IMR-90 (cell line): ENCODE measurements at regions not wholly inside any gene's neighbourhood (a gene's known extent, or its start where the extent isn't known, plus 50 kb on each side); places are given as distances from the start of the nearest gene placed in this dataset.
A peak's percentile ranks its signal among the peaks of the same experiment; 100 is the strongest.

Experiments used
- ATAC-seq: fragments of 200-7000 bp; cut with Tn5 transposase; 2 replicates; pipeline ENCODE4 v1.9.1; 2020; ENCODE audit warnings: low read depth, mild to moderate bottlenecking, moderate library complexity
- BruUV-seq: library from RNA; stranded (reverse); fragments of 400-500 nt; replicated peaks from 2 replicates; lab custom pipeline; 2021; lab: Mats Ljungman, UMichigan
- CTCF ChIA-PET: fragments of 300-600 bp; formaldehyde crosslinking; extraction: SDS; loops from one replicate; lab custom pipeline; 2021; ENCODE audit warnings: antibody characterized with exemption; lab: Yijun Ruan, JAX
- POLR2A ChIA-PET: fragments of 300-600 bp; sonication (Branson Sonifier 250); formaldehyde crosslinking; loops from one replicate; lab custom pipeline; 2022; ENCODE audit warnings: antibody characterized with exemption; ENCODE audit not compliant: unreplicated experiment; lab: Charles Lee
- DNase-seq: peaks from one replicate; pipeline ENCODE4 v3.0.0; 2013
- H2AFZ ChIP-seq: replicated peaks from 2 replicates; pipeline ENCODE3; 2013; ENCODE audit warnings: low read length, mild to moderate bottlenecking; ENCODE audit not compliant: poor library complexity
- H2AK5ac ChIP-seq: 2 replicates; pipeline ENCODE4 v1.6.1; 2013; ENCODE audit warnings: low read depth, low read length, inconsistent platforms
- H2AK9ac ChIP-seq: replicated peaks from 2 replicates; pipeline ENCODE3; 2013; ENCODE audit warnings: mild to moderate bottlenecking, low read depth, low read length, moderate library complexity; ENCODE audit not compliant: poor library complexity
- H2BK120ac ChIP-seq: 2 replicates; pipeline ENCODE4 v1.6.1; 2013; ENCODE audit warnings: low read depth, low read length, inconsistent platforms
- H2BK15ac ChIP-seq: 3 replicates; pipeline ENCODE4 v1.6.1; 2013; ENCODE audit warnings: low read depth, low read length, inconsistent platforms
- H2BK20ac ChIP-seq: 2 replicates; pipeline ENCODE4 v1.6.1; 2013; ENCODE audit warnings: low read depth, mild to moderate bottlenecking, inconsistent platforms, low read length, moderate library complexity
- H2BK5ac ChIP-seq: 2 replicates; pipeline ENCODE4 v1.6.1; 2013; ENCODE audit warnings: mild to moderate bottlenecking, low read depth, low read length, inconsistent platforms; ENCODE audit not compliant: poor library complexity, severe bottlenecking
- H3K14ac ChIP-seq: replicated peaks from 2 replicates; pipeline ENCODE4 v1.6.1; 2013; ENCODE audit warnings: low read depth, low read length, inconsistent platforms
- H3K18ac ChIP-seq: 2 replicates; pipeline ENCODE4 v1.6.1; 2013; ENCODE audit warnings: low read depth, low read length, control low read depth
- H3K23ac ChIP-seq: 2 replicates; pipeline ENCODE4 v1.6.1; 2013; ENCODE audit warnings: low read depth, low read length, inconsistent platforms
- H3K27ac ChIP-seq: 2 replicates; pipeline ENCODE4 v1.5.1; 2013; ENCODE audit warnings: mild to moderate bottlenecking, control low read depth, low read length; ENCODE audit not compliant: insufficient read depth
- H3K27me3 ChIP-seq: 2 replicates; pipeline ENCODE4 v1.6.1; 2013; ENCODE audit warnings: low read length; ENCODE audit not compliant: control insufficient read depth, insufficient read depth
- H3K36me3 ChIP-seq: 2 replicates; pipeline ENCODE4 v1.6.1; 2013; ENCODE audit warnings: low read length, mixed read lengths; ENCODE audit not compliant: control insufficient read depth, insufficient read depth
- H3K4ac ChIP-seq: 2 replicates; pipeline ENCODE4 v1.6.1; 2013; ENCODE audit warnings: low read depth, low read length, inconsistent platforms
- H3K4me1 ChIP-seq: 2 replicates; pipeline ENCODE4 v1.6.1; 2013; ENCODE audit warnings: low read length, mixed read lengths; ENCODE audit not compliant: control insufficient read depth, insufficient read depth
- H3K4me2 ChIP-seq: 2 replicates; pipeline ENCODE4 v1.6.1; 2013; ENCODE audit warnings: low read depth, mild to moderate bottlenecking, control low read depth, low read length, moderate library complexity
- H3K4me3 ChIP-seq: 2 replicates; pipeline ENCODE4 v1.5.1; 2013; ENCODE audit warnings: low read depth, mild to moderate bottlenecking, control low read depth, low read length, moderate library complexity; ENCODE audit not compliant: insufficient read depth
- H3K56ac ChIP-seq: 2 replicates; pipeline ENCODE4 v1.6.1; 2013; ENCODE audit warnings: low read length, inconsistent platforms; ENCODE audit not compliant: insufficient read depth; ENCODE audit errors: extremely low read depth
- H3K79me1 ChIP-seq, 2 experiments: 2 replicates each; pipeline ENCODE4 v1.6.1; 2013; ENCODE audit warnings: low read length in 2 of 2, inconsistent platforms in 1 of 2, low read depth in 1 of 2
- H3K9ac ChIP-seq: 2 replicates; pipeline ENCODE4 v1.6.1; 2013; ENCODE audit warnings: low read depth, low read length, control low read depth
- H3K9me1 ChIP-seq: 2 replicates; pipeline ENCODE4 v1.6.1; 2013; ENCODE audit warnings: low read length, inconsistent platforms; ENCODE audit not compliant: insufficient read depth
- H3K9me3 ChIP-seq: 2 replicates; pipeline ENCODE4 v1.6.1; 2013; ENCODE audit warnings: low read length; ENCODE audit not compliant: control insufficient read depth, insufficient read depth
- H4K20me1 ChIP-seq: 2 replicates; pipeline ENCODE4 v1.6.1; 2013; ENCODE audit warnings: low read length, inconsistent platforms; ENCODE audit not compliant: insufficient read depth
- H4K5ac ChIP-seq: 2 replicates; pipeline ENCODE4 v1.6.1; 2013; ENCODE audit warnings: mild to moderate bottlenecking, low read depth, low read length, control low read depth
- H4K8ac ChIP-seq, 2 experiments: 2 replicates each; pipeline ENCODE4 v1.6.1; 2013; ENCODE audit warnings: low read depth in 2 of 2, low read length in 2 of 2, control low read depth in 1 of 2, inconsistent platforms in 1 of 2
- H4K91ac ChIP-seq: 2 replicates; pipeline ENCODE4 v1.6.1; 2013; ENCODE audit warnings: low read depth, low read length, inconsistent platforms; ENCODE audit not compliant: insufficient read depth
- RCOR1 ChIP-seq: IDR thresholded peaks from 2 replicates; pipeline ENCODE4 v1.6.1; 2012; ENCODE audit warnings: mild to moderate bottlenecking, low read length, improper control_type of control experiment; ENCODE audit not compliant: insufficient replicate concordance
- SMC3 ChIP-seq: fragments of 150-350 bp; IDR thresholded peaks from 2 replicates; pipeline ENCODE4 v1.6.1; 2016; ENCODE audit warnings: low read depth, mild to moderate bottlenecking, antibody characterized with exemption, low read length, moderate library complexity
- WGBS, 2 experiments: methylation state at CpG; one replicate each; pipeline versions ENCODE4 v1.1.5 to v1.1.7; 2013; ENCODE audit warnings: missing lambda C conversion rate in 2 of 2; ENCODE audit not compliant: insufficient read length in 1 of 2; ENCODE audit errors: extremely low coverage in 2 of 2; 5-methylcytosine and 5-hydroxymethylcytosine counted together
- dilution Hi-C: fragments of 300-500 bp; cut with HindIII; formaldehyde crosslinking; loops from one replicate; pipeline ENCODE4 v1.14.3; 2018; ENCODE audit warnings: low sequenced_read_pairs; ENCODE audit not compliant: unreplicated experiment
- in situ Hi-C: fragments of 300-500 bp; cut with MboI; formaldehyde crosslinking; loops from 3 replicates; pipeline ENCODE4 v1.14.3; 2019; ENCODE audit warnings: low sequenced_read_pairs, inconsistent platforms, mixed read lengths
- intact Hi-C: fragments of 100-400 bp; cut with micrococcal nuclease; formaldehyde crosslinking; loops from 2 replicates; pipeline ENCODE4 v1.10.0; 2022

DNA sequence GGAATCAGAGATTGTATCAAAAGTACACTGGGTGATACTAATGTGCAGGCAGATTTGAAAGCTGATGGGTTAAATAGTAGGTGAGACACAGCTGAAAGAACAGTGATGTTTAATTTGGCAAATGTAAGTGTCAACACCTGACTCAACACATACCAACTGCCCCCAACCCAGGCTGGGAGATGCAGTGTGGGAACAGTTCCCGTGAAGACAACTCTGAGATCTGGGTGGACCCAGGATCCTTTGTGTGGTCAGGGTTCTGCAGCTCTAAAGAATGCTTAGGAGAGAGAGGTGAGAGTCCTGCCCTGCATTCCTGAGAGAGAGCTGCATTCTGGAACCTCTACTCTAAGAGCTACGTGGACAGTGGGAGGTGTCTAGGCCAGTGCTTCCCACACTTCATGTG lies 479.7 kb downstream of the RPS24 start:
- CTCF ChIA-PET, result no interaction called here

More for the DNA sequence above, 479.7 kb downstream of the RPS24 start:
- H3K79me1 ChIP-seq, result no peaks in the 10 kb centered on the region
- no peak overlapping the region for H3K4ac ChIP-seq
- DNase-seq (peak; percentile 14), ATAC-seq (no peak)
- no peaks in the 10 kb centered on the region for H3K9me3 ChIP-seq
- WGBS, 2 experiments, result no CpG with 5 or more reads among the region's 2 CpGs
- H2AK9ac ChIP-seq, result no peak overlapping the region
- POLR2A ChIA-PET, result no interaction called here
- H3K36me3 ChIP-seq, result no peaks in the 10 kb centered on the region
- peaks cover 3% of the 10 kb centered on the region; the same call in 1 of the 2 replicates for H3K4me1 ChIP-seq
- TF ChIP-seq RCOR1 (no peak), SMC3 (no peak)
- H3K4me2 ChIP-seq, result no peak overlapping the region
- H3K9ac ChIP-seq, result no peak overlapping the region
- H4K20me1 ChIP-seq, result no peaks in the 10 kb centered on the region
- H3K27me3 ChIP-seq, result no peaks in the 10 kb centered on the region; the same call in 1 of the 2 replicates
- H2BK15ac ChIP-seq, result no peak overlapping the region
- no peak overlapping the region for H2BK20ac ChIP-seq
- H2BK120ac ChIP-seq, result no peak overlapping the region
- dilution Hi-C loops, result no loop called here
- H4K8ac ChIP-seq, result no peak overlapping the region
- H3K9me1 ChIP-seq, result no peaks in the 10 kb centered on the region; the same call in 1 of the 2 replicates
- no peak overlapping the region for H4K5ac ChIP-seq
- H3K23ac ChIP-seq, result no peak overlapping the region
- no peak overlapping the region for H3K56ac ChIP-seq
- H2AK5ac ChIP-seq, result no peak overlapping the region
- no peak overlapping the region for H2AFZ ChIP-seq
- no peak overlapping the region for H3K14ac ChIP-seq
- BruUV-seq, result no TSS peak
- no peak overlapping the region for H2BK5ac ChIP-seq
- no peak overlapping the region for H3K18ac ChIP-seq
- in situ Hi-C loops, result no loop called here
- intact Hi-C loops, result no loop called here
- H3K4me3 ChIP-seq, result no peak overlapping the region
- H3K27ac ChIP-seq, result no peak overlapping the region
- no peak overlapping the region for H4K91ac ChIP-seq
